ENCODE measurements at regions not wholly inside any gene's neighbourhood (a gene's known extent, or its start where the extent isn't known, plus 50 kb on each side); places are given as distances from the start of the nearest gene placed in this dataset.

- no peak for TF ChIP-seq POLR2A (IDR thresholded peaks at IDR 0.05)
- TF ChIP-seq CTCF (IDR thresholded peaks at IDR 0.05) = no peak
Observed at GRCh38 chr5:164090358-164090757, 584.9 kb downstream of the MAT2B start.
